Lower lobe of right lung (tissue), 2 donors: ENCODE measurements at regions not wholly inside any gene's neighbourhood (a gene's known extent, or its start where the extent isn't known, plus 50 kb on each side); places are given as distances from the start of the nearest gene placed in this dataset.

Experiments
- ATAC-seq, 2 donors: fragments of 200-7000 bp; cut with Tn5 transposase; one replicate each; pipeline ENCODE4 v1.9.1; 2020 to 2022; ENCODE audit warnings: mild to moderate bottlenecking in 2 of 2, moderate library complexity in 2 of 2
- DNase-seq: peaks from one replicate; pipeline ENCODE4 v3.0.0-alpha.2; 2020
- H3K27ac ChIP-seq: fragments of 200-600 bp; one replicate; pipeline ENCODE4 v1.8.0; 2022
- H3K27me3 ChIP-seq: fragments of 200-600 bp; one replicate; pipeline ENCODE4 v1.8.0; 2022; ENCODE audit warnings: low read depth
- H3K36me3 ChIP-seq: fragments of 200-600 bp; one replicate; pipeline ENCODE4 v1.8.0; 2022; ENCODE audit warnings: mild to moderate bottlenecking
- H3K4me1 ChIP-seq: fragments of 200-600 bp; one replicate; pipeline ENCODE4 v1.8.0; 2022
- H3K4me3 ChIP-seq: fragments of 200-600 bp; one replicate; pipeline ENCODE4 v1.8.0; 2022; ENCODE audit warnings: mild to moderate bottlenecking
- H3K9me3 ChIP-seq: fragments of 200-600 bp; one replicate; pipeline ENCODE4 v1.8.0; 2022
- CTCF ChIP-seq: fragments of 200-600 bp; IDR thresholded peaks from one replicate; pipeline ENCODE4 v1.8.0; 2022; ENCODE audit warnings: antibody characterized with exemption, mild to moderate bottlenecking
- intact Hi-C: fragments of 100-400 bp; cut with DNase I; formaldehyde crosslinking; loops from one replicate; pipeline ENCODE4 v1.11.0; 2022
- donor health status: DM: no; HTN: yes; CAD: no; lungs with severe emphysema.

- Histone ChIP-seq H3K4me1 (no peaks in the 10 kb centered on the region), H3K27ac (no peak overlapping the region), H3K9me3 (peaks cover 4% of the 10 kb centered on the region), H3K36me3 (no peaks in the 10 kb centered on the region), H3K27me3 (no peaks in the 10 kb centered on the region), H3K4me3 (no peak overlapping the region)
- no peak for TF ChIP-seq CTCF
- no peak for ATAC-seq
- no peak for DNase-seq
- intact Hi-C loops, result no loop called here
Observed at GRCh38 chr3:182465301-182466185, 327.8 kb upstream of the ATP11B start.

- Histone ChIP-seq H3K4me3 (no peak overlapping the region), H3K27me3 (no peaks in the 10 kb centered on the region), H3K9me3 (no peaks in the 10 kb centered on the region), H3K27ac (no peak overlapping the region), H3K36me3 (no peaks in the 10 kb centered on the region), H3K4me1 (no peaks in the 10 kb centered on the region)
- intact Hi-C loops, result no loop called here
- DNase-seq, result no peak
- TF ChIP-seq CTCF, result no peak
- no peak for ATAC-seq
Observed at GRCh38 chr3:182469086-182469485, 324.2 kb upstream of the ATP11B start.

GRCh38 chr3:182470187-182470586, 323.1 kb upstream of the ATP11B start:
- Histone ChIP-seq H3K9me3 (no peaks in the 10 kb centered on the region), H3K36me3 (no peaks in the 10 kb centered on the region), H3K27me3 (no peaks in the 10 kb centered on the region), H3K4me3 (no peak overlapping the region), H3K4me1 (no peaks in the 10 kb centered on the region), H3K27ac (no peak overlapping the region)
- intact Hi-C loops, result no loop called here
- TF ChIP-seq CTCF, result no peak
- ATAC-seq, result no peak
- no peak for DNase-seq

GRCh38 chr3:182473191-182473710, 320.1 kb upstream of the ATP11B start:
- Histone ChIP-seq H3K9me3 (no peaks in the 10 kb centered on the region), H3K27me3 (no peaks in the 10 kb centered on the region), H3K4me1 (no peaks in the 10 kb centered on the region), H3K36me3 (no peaks in the 10 kb centered on the region), H3K4me3 (no peak overlapping the region), H3K27ac (no peak overlapping the region)
- intact Hi-C loops, result no loop called here
- no peak for ATAC-seq
- no peak for TF ChIP-seq CTCF
- DNase-seq, result no peak

GRCh38 chr3:182478369-182478768, 314.9 kb upstream of the ATP11B start:
- ATAC-seq (no peak), DNase-seq (no peak)
- Histone ChIP-seq H3K27me3 (no peaks in the 10 kb centered on the region), H3K9me3 (no peaks in the 10 kb centered on the region), H3K4me3 (no peak overlapping the region), H3K4me1 (no peaks in the 10 kb centered on the region), H3K27ac (no peak overlapping the region), H3K36me3 (no peaks in the 10 kb centered on the region)
- intact Hi-C loops, result no loop called here
- TF ChIP-seq CTCF, result no peak
